ENCODE measurements at regions not wholly inside any gene's neighbourhood (a gene's known extent, or its start where the extent isn't known, plus 50 kb on each side); places are given as distances from the start of the nearest gene placed in this dataset.
A peak's percentile ranks its signal among the peaks of the same experiment; 100 is the strongest.

- peaks cover 0 to 3% (median under 1%) of the 10 kb centered on the region in 8 donors for H3K9me3 Mint-ChIP-seq
- H3K36me3 Mint-ChIP-seq: no peaks in the 10 kb centered on the region
- Histone ChIP-seq H3K27ac (ENCODE audit: low read depth, low read length) (no peak overlapping the region), H3K36me3 (ENCODE audit: insufficient read depth, low read length) (no peaks in the 10 kb centered on the region), H3K4me3 (ENCODE audit: low read length in 2 of 2) (no peak overlapping the region), H3K9me3 (ENCODE audit: control insufficient read depth in 1 of 2, low read length in 2 of 2) (no peaks in the 10 kb centered on the region), H3K4me1 (ENCODE audit: insufficient read depth, low read length) (no peaks in the 10 kb centered on the region), H3K27me3 (ENCODE audit: insufficient read depth, low read length) (no peaks in the 10 kb centered on the region)
- DNase-seq: no peak
- no peaks in the 10 kb centered on the region for H3K4me1 Mint-ChIP-seq
- H3K27me3 Mint-ChIP-seq: peaks cover 0 to 3% of the 10 kb centered on the region in 2 donors
- ChIA-PET CTCF (ENCODE audit: partially characterized antibody) (no interaction called here), POLR2A (ENCODE audit: partially characterized antibody) (no interaction called here)
- intact Hi-C loops (cut with micrococcal nuclease): no loop called here
- H3K4me3 Mint-ChIP-seq: no peak overlapping the region
- no peak overlapping the region for H3K27ac Mint-ChIP-seq
These were observed 457.1 kb downstream of the TYW1 start for GRCh38 chr7:67453580-67454380.

DNA sequence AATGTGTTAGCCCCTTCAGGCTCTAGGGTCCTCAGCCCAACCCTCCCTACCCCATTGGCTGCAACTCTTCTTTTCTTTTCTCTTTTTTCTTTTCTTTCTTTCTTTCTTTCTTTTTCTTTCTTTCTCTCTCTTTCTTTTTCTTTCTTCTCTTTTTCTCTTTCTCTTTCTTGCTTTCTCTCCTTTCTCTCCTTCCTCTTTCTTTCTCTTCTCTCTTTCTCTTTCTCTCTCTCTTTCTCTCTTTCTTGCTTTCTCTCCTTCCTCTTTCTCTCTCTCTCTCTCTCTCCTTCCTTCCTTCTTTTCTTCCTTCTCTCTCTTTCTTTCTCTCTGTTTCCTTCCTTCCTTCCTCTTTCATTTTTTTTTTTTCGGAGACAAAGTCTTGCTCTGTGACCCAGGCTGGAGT, 458.9 kb downstream of the TYW1 start:
- peak overlapping the region in 1 of 8 donors; percentile 53 for H3K4me3 Mint-ChIP-seq
- peaks cover 0 to 3% (median 0%) of the 10 kb centered on the region in 4 donors for H3K4me1 Mint-ChIP-seq
- Histone ChIP-seq H3K9me3 (ENCODE audit: control insufficient read depth in 1 of 2, low read length in 2 of 2) (no peaks in the 10 kb centered on the region), H3K36me3 (ENCODE audit: insufficient read depth, low read length) (no peaks in the 10 kb centered on the region), H3K27ac (ENCODE audit: low read depth, low read length) (no peak overlapping the region), H3K4me1 (ENCODE audit: insufficient read depth, low read length) (no peaks in the 10 kb centered on the region), H3K4me3 (ENCODE audit: low read length in 2 of 2) (no peak overlapping the region), H3K27me3 (ENCODE audit: insufficient read depth, low read length) (no peaks in the 10 kb centered on the region)
- ChIA-PET POLR2A (ENCODE audit: partially characterized antibody) (no interaction called here), CTCF (ENCODE audit: partially characterized antibody) (no interaction called here)
- no peaks in the 10 kb centered on the region for H3K36me3 Mint-ChIP-seq
- intact Hi-C loops (cut with micrococcal nuclease): no loop called here
- peaks cover 0 to 8% of the 10 kb centered on the region in 2 donors for H3K27me3 Mint-ChIP-seq
- no peak for DNase-seq
- no peak overlapping the region for H3K27ac Mint-ChIP-seq
- H3K9me3 Mint-ChIP-seq: peaks cover 0 to 3% (median 2%) of the 10 kb centered on the region in 8 donors

DNA sequence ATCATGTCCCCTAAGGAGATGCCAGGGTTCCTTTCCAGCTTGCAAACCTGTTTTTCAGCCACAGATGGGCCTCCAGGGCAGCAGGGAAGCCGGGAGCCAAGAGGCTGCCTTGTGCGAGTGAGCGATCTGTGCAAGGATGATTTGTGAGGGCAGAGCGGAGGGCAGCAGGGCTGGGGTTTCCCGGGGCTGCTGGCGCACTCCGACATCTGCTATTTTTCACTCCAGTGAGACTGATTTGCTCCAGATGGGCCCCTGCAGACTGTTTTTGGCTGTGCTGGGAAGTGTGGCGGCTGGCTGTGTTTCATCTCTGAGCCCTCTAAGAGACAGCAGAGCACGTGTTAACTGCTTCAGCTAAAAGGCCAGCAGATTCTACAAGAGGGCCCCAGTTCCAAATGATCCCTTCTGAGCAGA, 466.2 kb downstream of the TYW1 start:
- intact Hi-C loops (cut with micrococcal nuclease): no loop called here
- H3K4me1 ChIP-seq (ENCODE audit: insufficient read depth, low read length): no peaks in the 10 kb centered on the region
- Mint-ChIP-seq H3K4me3 (no peak overlapping the region), H3K27me3 (peaks cover 2 to 8% of the 10 kb centered on the region in 2 donors), H3K4me1 (peaks cover 0 to 3% (median 0%) of the 10 kb centered on the region in 4 donors), H3K9me3 (peaks cover 0 to 23% (median 13%) of the 10 kb centered on the region in 8 donors), H3K36me3 (no peaks in the 10 kb centered on the region), H3K27ac (no peak overlapping the region)
- POLR2A ChIA-PET (ENCODE audit: partially characterized antibody): no interaction called here
- no peaks in the 10 kb centered on the region for H3K36me3 ChIP-seq (ENCODE audit: insufficient read depth, low read length)
- DNase-seq: peak in 1 of 5 donors; percentile 35
- no peaks in the 10 kb centered on the region for H3K9me3 ChIP-seq (ENCODE audit: control insufficient read depth in 1 of 2, low read length in 2 of 2)
- H3K27ac ChIP-seq (ENCODE audit: low read depth, low read length): no peak overlapping the region
- no peak overlapping the region for H3K4me3 ChIP-seq (ENCODE audit: low read length in 2 of 2)
- CTCF ChIA-PET (ENCODE audit: partially characterized antibody): no interaction called here
- H3K27me3 ChIP-seq (ENCODE audit: insufficient read depth, low read length): no peaks in the 10 kb centered on the region

GRCh38 chr7:67463316-67463715, 466.7 kb downstream of the TYW1 start:
- H3K36me3 Mint-ChIP-seq: no peaks in the 10 kb centered on the region
- H3K36me3 ChIP-seq (ENCODE audit: insufficient read depth, low read length): no peaks in the 10 kb centered on the region
- H3K4me1 ChIP-seq (ENCODE audit: insufficient read depth, low read length): no peaks in the 10 kb centered on the region
- peaks cover 4 to 8% of the 10 kb centered on the region in 2 donors for H3K27me3 Mint-ChIP-seq
- H3K27ac ChIP-seq (ENCODE audit: low read depth, low read length): no peak overlapping the region
- no peak overlapping the region for H3K4me3 ChIP-seq (ENCODE audit: low read length in 2 of 2)
- H3K27me3 ChIP-seq (ENCODE audit: insufficient read depth, low read length): no peaks in the 10 kb centered on the region
- POLR2A ChIA-PET (ENCODE audit: partially characterized antibody): no interaction called here
- peaks cover under 1 to 24% (median 14%) of the 10 kb centered on the region in 8 donors for H3K9me3 Mint-ChIP-seq
- H3K9me3 ChIP-seq (ENCODE audit: control insufficient read depth in 1 of 2, low read length in 2 of 2): no peaks in the 10 kb centered on the region
- no peak overlapping the region for H3K27ac Mint-ChIP-seq
- CTCF ChIA-PET (ENCODE audit: partially characterized antibody): no interaction called here
- no peak overlapping the region for H3K4me3 Mint-ChIP-seq
- intact Hi-C loops (cut with micrococcal nuclease): no loop called here
- DNase-seq: no peak
- peaks cover 0 to 3% (median 0%) of the 10 kb centered on the region in 4 donors for H3K4me1 Mint-ChIP-seq

DNA sequence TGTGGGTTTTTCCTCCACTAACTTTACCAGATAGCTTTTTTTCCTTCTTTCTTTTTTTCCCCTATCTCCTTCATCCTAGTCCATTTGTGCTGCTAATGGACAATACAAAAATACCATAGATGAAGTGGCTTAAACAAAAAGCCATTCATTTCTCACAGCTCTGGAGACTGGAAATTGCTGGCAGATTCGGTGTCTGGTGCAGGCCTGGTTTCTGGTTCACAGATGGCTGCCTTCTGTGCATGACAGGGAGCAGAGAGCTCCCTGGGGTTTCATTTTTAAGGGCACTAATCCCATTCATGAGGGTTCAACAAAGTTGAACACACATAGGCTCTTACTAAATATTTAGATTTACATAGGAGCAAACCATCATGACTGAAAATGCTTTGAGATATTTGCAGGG, 467.4 kb downstream of the TYW1 start:
- no peaks in the 10 kb centered on the region for H3K36me3 ChIP-seq (ENCODE audit: insufficient read depth, low read length)
- Mint-ChIP-seq H3K4me3 (no peak overlapping the region), H3K4me1 (peaks cover 0 to 1% (median 0%) of the 10 kb centered on the region in 4 donors), H3K36me3 (no peaks in the 10 kb centered on the region), H3K27me3 (peaks cover 3 to 4% of the 10 kb centered on the region in 2 donors), H3K27ac (no peak overlapping the region), H3K9me3 (peaks cover 5 to 27% (median 16%) of the 10 kb centered on the region in 8 donors)
- H3K9me3 ChIP-seq (ENCODE audit: control insufficient read depth in 1 of 2, low read length in 2 of 2): no peaks in the 10 kb centered on the region
- ChIA-PET CTCF (ENCODE audit: partially characterized antibody) (no interaction called here), POLR2A (ENCODE audit: partially characterized antibody) (no interaction called here)
- H3K4me1 ChIP-seq (ENCODE audit: insufficient read depth, low read length): no peaks in the 10 kb centered on the region
- no peak overlapping the region for H3K4me3 ChIP-seq (ENCODE audit: low read length in 2 of 2)
- H3K27ac ChIP-seq (ENCODE audit: low read depth, low read length): no peak overlapping the region
- H3K27me3 ChIP-seq (ENCODE audit: insufficient read depth, low read length): no peaks in the 10 kb centered on the region
- no peak for DNase-seq
- intact Hi-C loops (cut with micrococcal nuclease): no loop called here

- ChIA-PET CTCF (ENCODE audit: partially characterized antibody) (no interaction called here), POLR2A (ENCODE audit: partially characterized antibody) (no interaction called here)
These were observed 469.5 kb downstream of the TYW1 start for GRCh38 chr7:67466109-67466508.

GRCh38 chr7:67470256-67470751, 473.7 kb downstream of the TYW1 start:
- no peaks in the 10 kb centered on the region for H3K36me3 Mint-ChIP-seq
- no peak overlapping the region for H3K27ac Mint-ChIP-seq
- POLR2A ChIA-PET (ENCODE audit: partially characterized antibody): no interaction called here
- no peak overlapping the region for H3K27ac ChIP-seq (ENCODE audit: low read depth, low read length)
- H3K9me3 ChIP-seq (ENCODE audit: control insufficient read depth in 1 of 2, low read length in 2 of 2): no peaks in the 10 kb centered on the region
- peaks cover 5 to 19% (median 11%) of the 10 kb centered on the region in 8 donors for H3K9me3 Mint-ChIP-seq
- CTCF ChIA-PET (ENCODE audit: partially characterized antibody): interaction anchor here (0.7 kb wide), 1 partner anchor 29 kb away, joined by 3 read pairs; no protein-coding TSS in a partner anchor
- no peaks in the 10 kb centered on the region for H3K27me3 ChIP-seq (ENCODE audit: insufficient read depth, low read length)
- no peaks in the 10 kb centered on the region for H3K36me3 ChIP-seq (ENCODE audit: insufficient read depth, low read length)
- no peak overlapping the region for H3K4me3 Mint-ChIP-seq
- peaks cover 0 to 1% of the 10 kb centered on the region in 2 donors for H3K27me3 Mint-ChIP-seq
- H3K4me3 ChIP-seq (ENCODE audit: low read length in 2 of 2): no peak overlapping the region
- H3K4me1 Mint-ChIP-seq: peaks cover 0 to 3% (median 0%) of the 10 kb centered on the region in 4 donors
- H3K4me1 ChIP-seq (ENCODE audit: insufficient read depth, low read length): no peaks in the 10 kb centered on the region
- no peak for DNase-seq
- intact Hi-C loops (cut with micrococcal nuclease): no loop called here

More at GRCh38 chr7:67466109-67466508, 469.5 kb downstream of the TYW1 start:
- no peak overlapping the region for H3K27ac ChIP-seq (ENCODE audit: low read depth, low read length)
- no peaks in the 10 kb centered on the region for H3K36me3 ChIP-seq (ENCODE audit: insufficient read depth, low read length)
- H3K4me1 ChIP-seq (ENCODE audit: insufficient read depth, low read length): no peaks in the 10 kb centered on the region
- H3K27me3 Mint-ChIP-seq: peaks cover 0 to 1% of the 10 kb centered on the region in 2 donors
- H3K27ac Mint-ChIP-seq: no peak overlapping the region
- H3K4me3 ChIP-seq (ENCODE audit: low read length in 2 of 2): no peak overlapping the region
- no peak overlapping the region for H3K4me3 Mint-ChIP-seq
- no peak for DNase-seq
- H3K36me3 Mint-ChIP-seq: no peaks in the 10 kb centered on the region
- H3K27me3 ChIP-seq (ENCODE audit: insufficient read depth, low read length): no peaks in the 10 kb centered on the region
- H3K4me1 Mint-ChIP-seq: no peaks in the 10 kb centered on the region
- no peaks in the 10 kb centered on the region for H3K9me3 ChIP-seq (ENCODE audit: control insufficient read depth in 1 of 2, low read length in 2 of 2)
- H3K9me3 Mint-ChIP-seq: peaks cover 5 to 27% (median 16%) of the 10 kb centered on the region in 8 donors
- intact Hi-C loops (cut with micrococcal nuclease): no loop called here
